Activated CD8-positive, alpha-beta memory T cell treated with anti-CD3 and anti-CD28 coated beads for 48 hours (primary cell): ENCODE measurements at regions not wholly inside any gene's neighbourhood (a gene's known extent, or its start where the extent isn't known, plus 50 kb on each side); places are given as distances from the start of the nearest gene placed in this dataset.

Experiments
- DNase-seq, 3 experiments: peaks; one replicate each; pipeline ENCODE4 v3.0.0-alpha.2; 2020; ENCODE audit warnings: low read depth in 2 of 3, low spot score in 2 of 3

DNA sequence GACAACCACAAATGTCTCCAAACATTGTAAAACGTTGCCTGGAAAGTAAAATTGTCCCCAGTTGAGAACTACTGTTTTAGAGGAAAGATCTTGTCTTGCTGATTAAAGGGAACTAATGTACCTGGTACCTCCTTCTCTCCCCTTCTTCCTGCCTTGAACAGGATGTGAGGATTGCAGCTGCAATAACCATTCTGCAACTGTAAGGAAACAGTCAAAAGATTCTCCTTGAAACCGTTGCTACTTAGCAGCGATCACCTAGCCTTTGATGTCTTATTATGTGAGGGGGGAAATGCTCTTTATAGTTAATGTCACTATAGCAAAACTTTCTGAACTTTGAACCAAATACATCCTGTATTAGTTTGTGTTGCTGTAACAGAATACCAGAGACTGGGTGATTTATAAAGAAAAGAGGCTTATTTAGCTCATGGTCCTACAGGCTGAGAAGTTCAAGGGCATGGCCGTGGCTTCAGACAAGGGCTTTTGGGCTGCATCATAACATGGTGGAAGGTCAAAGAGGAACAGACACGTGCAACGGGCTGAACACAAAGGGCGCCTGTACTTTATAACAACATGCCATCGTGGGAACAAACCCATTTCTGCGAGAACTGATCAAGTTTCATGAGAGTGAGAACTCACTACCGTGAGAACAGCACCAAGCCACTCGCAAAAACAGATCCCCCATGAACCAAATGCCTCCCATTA is 54.2 kb upstream of the PARD3 start:
- DNase-seq = no peak

DNA sequence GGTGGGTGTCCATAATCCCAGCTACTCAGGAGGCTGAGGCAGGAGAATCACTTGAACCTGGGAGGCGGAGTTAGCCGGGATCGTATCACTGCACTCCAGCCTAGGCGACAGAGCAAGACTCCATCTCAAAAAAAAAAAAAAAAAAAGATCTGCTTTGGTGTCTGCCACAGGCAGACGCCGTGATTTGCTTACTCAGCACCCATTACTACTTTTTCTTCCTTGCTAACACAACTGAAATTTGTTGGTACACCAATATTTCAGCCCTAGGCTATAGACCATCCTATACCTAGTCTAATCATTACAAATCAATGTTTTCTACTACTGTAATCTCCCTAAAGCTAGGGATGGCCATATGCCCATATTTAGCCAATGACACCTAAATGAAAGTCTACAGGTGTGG is 53.5 kb upstream of the PARD3 start:
- DNase-seq = no peak

DNA sequence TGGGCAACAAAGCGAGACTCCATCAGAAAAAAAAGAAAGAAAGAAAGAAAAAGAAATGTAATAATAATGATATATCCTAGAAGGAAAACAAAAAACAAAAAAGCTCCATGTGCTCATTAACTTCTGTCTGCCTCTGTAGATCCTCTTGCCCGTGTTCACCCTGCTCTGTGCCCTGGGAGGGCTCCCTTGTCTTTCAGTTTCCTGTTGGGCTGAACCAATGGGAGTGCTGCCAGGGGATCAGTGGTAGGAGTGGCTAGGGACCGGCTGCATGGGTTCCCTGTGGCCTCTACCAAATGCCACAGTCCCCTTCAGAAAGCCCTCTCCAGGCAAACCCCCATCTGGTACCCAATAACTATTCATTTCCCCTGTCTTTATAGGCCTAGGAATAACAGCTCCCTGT is 51.8 kb upstream of the PARD3 start:
- no peak for DNase-seq
